H9 (cell line): ENCODE measurements at regions not wholly inside any gene's neighbourhood (a gene's known extent, or its start where the extent isn't known, plus 50 kb on each side); places are given as distances from the start of the nearest gene placed in this dataset.

Experiments
- DNase-seq: peaks from one replicate; pipeline ENCODE4 v3.0.0-alpha.2; 2017
- H2AFZ ChIP-seq: one replicate; pipeline ENCODE4 v1.6.1; 2013; ENCODE audit warnings: mild to moderate bottlenecking, low read length, control low read depth, moderate library complexity
- H2AK5ac ChIP-seq: 2 replicates; pipeline ENCODE4 v1.6.1; 2013; ENCODE audit warnings: low read length, control low read depth, mixed read lengths; ENCODE audit not compliant: insufficient read length
- H2BK120ac ChIP-seq: one replicate; pipeline ENCODE4 v1.6.1; 2013; ENCODE audit warnings: low read depth, mild to moderate bottlenecking, low read length, control low read depth, inconsistent platforms; ENCODE audit not compliant: poor library complexity, severe bottlenecking
- H2BK12ac ChIP-seq: 2 replicates; pipeline ENCODE4 v1.6.1; 2013; ENCODE audit warnings: low read length, control low read depth, mixed read lengths, low read depth; ENCODE audit not compliant: insufficient read length
- H2BK15ac ChIP-seq: 2 replicates; pipeline ENCODE4 v1.6.1; 2013; ENCODE audit warnings: low read depth, low read length, control low read depth
- H2BK20ac ChIP-seq: one replicate; pipeline ENCODE4 v1.6.1; 2013; ENCODE audit warnings: low read depth, mild to moderate bottlenecking, low read length, control low read depth, inconsistent platforms; ENCODE audit not compliant: poor library complexity, severe bottlenecking
- H2BK5ac ChIP-seq: 2 replicates; pipeline ENCODE4 v1.6.1; 2013; ENCODE audit warnings: low read length, control low read depth, mixed read lengths; ENCODE audit not compliant: insufficient read length
- H3K14ac ChIP-seq: 2 replicates; pipeline ENCODE4 v1.6.1; 2013; ENCODE audit warnings: low read length, control low read depth; ENCODE audit not compliant: insufficient read depth
- H3K18ac ChIP-seq: 2 replicates; pipeline ENCODE4 v1.6.1; 2013; ENCODE audit warnings: low read depth, mild to moderate bottlenecking, mixed read lengths, low read length, control low read depth; ENCODE audit not compliant: insufficient read length
- H3K23ac ChIP-seq: 2 replicates; pipeline ENCODE4 v1.6.1; 2013; ENCODE audit warnings: low read length, control low read depth, mixed read lengths, low read depth; ENCODE audit not compliant: insufficient read length
- H3K23me2 ChIP-seq: 2 replicates; pipeline ENCODE4 v1.6.1; 2013; ENCODE audit warnings: low read depth, mild to moderate bottlenecking, mixed read lengths, low read length, control low read depth; ENCODE audit not compliant: insufficient read length, poor library complexity, severe bottlenecking
- H3K27ac ChIP-seq: 2 replicates; pipeline ENCODE4 v1.5.1; 2013; ENCODE audit warnings: low read length, control low read depth, mixed read lengths, low read depth; ENCODE audit not compliant: insufficient read length
- H3K27me3 ChIP-seq: 2 replicates; pipeline ENCODE4 v1.6.1; 2013; ENCODE audit warnings: low read length, control low read depth, inconsistent platforms; ENCODE audit not compliant: insufficient read depth
- H3K4ac ChIP-seq: 2 replicates; pipeline ENCODE4 v1.6.1; 2013; ENCODE audit warnings: low read depth, mild to moderate bottlenecking, control low read depth, inconsistent platforms, low read length, moderate library complexity
- H3K4me1 ChIP-seq: 2 replicates; pipeline ENCODE4 v1.6.1; 2013; ENCODE audit warnings: low read length, control low read depth, inconsistent platforms; ENCODE audit not compliant: insufficient read depth
- H3K4me2 ChIP-seq: 2 replicates; pipeline ENCODE4 v1.6.1; 2013; ENCODE audit warnings: low read length, control low read depth, mixed read lengths; ENCODE audit not compliant: insufficient read length, insufficient read depth
- H3K56ac ChIP-seq: 2 replicates; pipeline ENCODE4 v1.6.1; 2013; ENCODE audit warnings: low read depth, mild to moderate bottlenecking, mixed read lengths, low read length, control low read depth; ENCODE audit not compliant: insufficient read length
- H3K79me1 ChIP-seq: 2 replicates; pipeline ENCODE4 v1.6.1; 2013; ENCODE audit warnings: low read depth, mild to moderate bottlenecking, moderate library complexity, low read length, control low read depth, inconsistent platforms; ENCODE audit not compliant: insufficient read depth, poor library complexity, severe bottlenecking
- H3K79me2 ChIP-seq: 2 replicates; pipeline ENCODE4 v1.6.1; 2013; ENCODE audit warnings: low read length, control low read depth, inconsistent platforms; ENCODE audit not compliant: insufficient read depth
- H3K9ac ChIP-seq: 2 replicates; pipeline ENCODE4 v1.6.1; 2013; ENCODE audit warnings: low read length, control low read depth, mixed read lengths; ENCODE audit not compliant: insufficient read length; ENCODE audit errors: extremely low read depth
- H3K9me3 ChIP-seq: one replicate; pipeline ENCODE4 v1.6.1; 2013; ENCODE audit warnings: low read depth, low read length, inconsistent platforms; ENCODE audit not compliant: control insufficient read depth
- H3T11ph ChIP-seq: one replicate; pipeline ENCODE4 v1.6.1; 2013; ENCODE audit warnings: mild to moderate bottlenecking, low read length, control low read depth, inconsistent platforms
- H4K20me1 ChIP-seq: one replicate; pipeline ENCODE4 v1.6.1; 2013; ENCODE audit not compliant: control insufficient read depth, insufficient read length, insufficient read depth
- H4K5ac ChIP-seq: 2 replicates; pipeline ENCODE4 v1.6.1; 2013; ENCODE audit warnings: low read depth, mild to moderate bottlenecking, mixed read lengths, low read length, control low read depth; ENCODE audit not compliant: insufficient read length
- H4K8ac ChIP-seq: replicated peaks from 2 replicates; pipeline ENCODE4 v1.6.1; 2013; ENCODE audit warnings: low read length, control low read depth, mixed read lengths, low read depth; ENCODE audit not compliant: insufficient read length
- H4K91ac ChIP-seq: 2 replicates; pipeline ENCODE4 v1.6.1; 2013; ENCODE audit warnings: low read depth, mild to moderate bottlenecking, moderate library complexity, mixed read lengths, low read length, control low read depth; ENCODE audit not compliant: insufficient read length
- H3K27ac Mint-ChIP-seq, 3 experiments: 2 replicates in 2 of 3; 3 replicates in 1 of 3; pipeline ENCODE4 v1.8.0; 2020 to 2021; ENCODE audit warnings: mixed read lengths in 3 of 3, mild to moderate bottlenecking in 1 of 3, moderate library complexity in 1 of 3
- H3K27me3 Mint-ChIP-seq: 2 replicates; pipeline ENCODE4 v1.8.0; 2021; ENCODE audit warnings: low read depth, mild to moderate bottlenecking, moderate library complexity, mixed read lengths
- H3K36me3 Mint-ChIP-seq, 3 experiments: 2 replicates in 2 of 3; 3 replicates in 1 of 3; pipeline ENCODE4 v1.8.0; 2020 to 2021; ENCODE audit warnings: low read depth in 3 of 3, mixed read lengths in 3 of 3; ENCODE audit not compliant: insufficient read depth in 1 of 3
- H3K4me1 Mint-ChIP-seq, 2 experiments: 2 replicates each; pipeline ENCODE4 v1.8.0; 2020; ENCODE audit warnings: mixed read lengths in 2 of 2
- H3K4me3 Mint-ChIP-seq, 2 experiments: 2 replicates in 1 of 2; 3 replicates in 1 of 2; pipeline ENCODE4 v1.8.0; 2020 to 2021; ENCODE audit warnings: mild to moderate bottlenecking in 2 of 2, mixed read lengths in 2 of 2, moderate library complexity in 1 of 2
- H3K9me3 Mint-ChIP-seq, 2 experiments: 2 replicates in 1 of 2; 3 replicates in 1 of 2; pipeline ENCODE4 v1.8.0; 2020; ENCODE audit warnings: mild to moderate bottlenecking in 2 of 2, mixed read lengths in 2 of 2, moderate library complexity in 1 of 2
- WGBS: extraction: QIAGEN DNeasy Blood & Tissue Kit; methylation state at CpG from one replicate; pipeline ENCODE4 v1.1.7; 2013; ENCODE audit warnings: missing lambda C conversion rate, low lambda C conversion rate, mixed read lengths; ENCODE audit not compliant: insufficient read length; ENCODE audit errors: extremely low coverage; 5-methylcytosine and 5-hydroxymethylcytosine counted together
- TF ChIP-seq, protein P1 (sequence below): fragments of 200-600 bp; sonication (generic); conservative IDR thresholded peaks from 3 replicates; pipeline ENCODE4 v1.8.0; 2021; ENCODE audit warnings: antibody characterized with exemption, mild to moderate bottlenecking

GRCh38 chr7:121488111-121488650, 92.1 kb upstream of the FAM3C start:
- Histone ChIP-seq H2BK120ac (no peak overlapping the region), H3K4me2 (no peak overlapping the region), H3K4me1 (peaks cover 3% of the 10 kb centered on the region; the same call in 1 of the 2 replicates), H3K4ac (no peak overlapping the region), H3K23me2 (no peaks in the 10 kb centered on the region), H3K56ac (no peak overlapping the region), H3K18ac (no peak overlapping the region), H2AFZ (no peak overlapping the region), H2BK15ac (no peak overlapping the region), H4K91ac (no peak overlapping the region), H2BK5ac (no peak overlapping the region), H3K14ac (no peak overlapping the region), H2BK20ac (no peak overlapping the region), H3K27ac (no peak overlapping the region), H4K8ac (no peak overlapping the region), H3K23ac (no peak overlapping the region), H3K9me3 (no peaks in the 10 kb centered on the region), H4K5ac (no peak overlapping the region), H3K79me1 (no peaks in the 10 kb centered on the region), H4K20me1 (no peaks in the 10 kb centered on the region), H3T11ph (no peak overlapping the region), H2AK5ac (no peak overlapping the region), H2BK12ac (no peak overlapping the region), H3K9ac (no peak overlapping the region), H3K27me3 (no peaks in the 10 kb centered on the region), H3K79me2 (no peaks in the 10 kb centered on the region)
- no CpG with 5 or more reads among the region's 3 CpGs for WGBS
- Mint-ChIP-seq H3K4me3 (no peak overlapping the region), H3K4me1 (peaks cover 22% of the 10 kb centered on the region in 2 experiments), H3K36me3 (no peaks in the 10 kb centered on the region), H3K27me3 (no peaks in the 10 kb centered on the region), H3K9me3 (no peaks in the 10 kb centered on the region), H3K27ac (peak overlapping the region in 1 of 3 experiments; percentile 17; a peak in 1 of 7 replicates)
- TF ChIP-seq, protein P1, sequence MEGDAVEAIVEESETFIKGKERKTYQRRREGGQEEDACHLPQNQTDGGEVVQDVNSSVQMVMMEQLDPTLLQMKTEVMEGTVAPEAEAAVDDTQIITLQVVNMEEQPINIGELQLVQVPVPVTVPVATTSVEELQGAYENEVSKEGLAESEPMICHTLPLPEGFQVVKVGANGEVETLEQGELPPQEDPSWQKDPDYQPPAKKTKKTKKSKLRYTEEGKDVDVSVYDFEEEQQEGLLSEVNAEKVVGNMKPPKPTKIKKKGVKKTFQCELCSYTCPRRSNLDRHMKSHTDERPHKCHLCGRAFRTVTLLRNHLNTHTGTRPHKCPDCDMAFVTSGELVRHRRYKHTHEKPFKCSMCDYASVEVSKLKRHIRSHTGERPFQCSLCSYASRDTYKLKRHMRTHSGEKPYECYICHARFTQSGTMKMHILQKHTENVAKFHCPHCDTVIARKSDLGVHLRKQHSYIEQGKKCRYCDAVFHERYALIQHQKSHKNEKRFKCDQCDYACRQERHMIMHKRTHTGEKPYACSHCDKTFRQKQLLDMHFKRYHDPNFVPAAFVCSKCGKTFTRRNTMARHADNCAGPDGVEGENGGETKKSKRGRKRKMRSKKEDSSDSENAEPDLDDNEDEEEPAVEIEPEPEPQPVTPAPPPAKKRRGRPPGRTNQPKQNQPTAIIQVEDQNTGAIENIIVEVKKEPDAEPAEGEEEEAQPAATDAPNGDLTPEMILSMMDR, result no peak
- no peak for DNase-seq
